ENCODE measurements at regions not wholly inside any gene's neighbourhood (a gene's known extent, or its start where the extent isn't known, plus 50 kb on each side); places are given as distances from the start of the nearest gene placed in this dataset.

DNA sequence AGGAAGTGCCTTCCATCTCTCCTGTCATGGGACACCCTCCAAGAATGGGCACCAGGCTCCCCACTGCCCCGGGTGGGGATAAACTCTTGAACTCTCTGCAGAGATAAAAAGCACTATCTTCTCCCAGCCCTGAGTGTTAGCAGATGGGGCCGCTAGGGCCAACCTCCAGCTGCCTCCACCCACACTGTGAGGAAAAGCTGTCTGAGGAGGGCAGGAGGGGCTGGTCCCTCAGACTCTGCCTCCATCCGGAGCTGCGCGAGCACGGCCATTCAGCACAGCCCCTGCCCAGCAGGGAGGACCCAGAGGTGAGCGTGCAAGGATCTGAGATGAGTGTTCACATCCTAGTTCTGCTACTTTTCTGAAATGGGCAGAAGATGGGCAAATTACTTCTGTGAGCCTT lies 51.8 kb upstream of the TRABD2B start:
- DNase-seq (ENCODE audit: low read depth): no peak
- TF ChIP-seq, protein P1, sequence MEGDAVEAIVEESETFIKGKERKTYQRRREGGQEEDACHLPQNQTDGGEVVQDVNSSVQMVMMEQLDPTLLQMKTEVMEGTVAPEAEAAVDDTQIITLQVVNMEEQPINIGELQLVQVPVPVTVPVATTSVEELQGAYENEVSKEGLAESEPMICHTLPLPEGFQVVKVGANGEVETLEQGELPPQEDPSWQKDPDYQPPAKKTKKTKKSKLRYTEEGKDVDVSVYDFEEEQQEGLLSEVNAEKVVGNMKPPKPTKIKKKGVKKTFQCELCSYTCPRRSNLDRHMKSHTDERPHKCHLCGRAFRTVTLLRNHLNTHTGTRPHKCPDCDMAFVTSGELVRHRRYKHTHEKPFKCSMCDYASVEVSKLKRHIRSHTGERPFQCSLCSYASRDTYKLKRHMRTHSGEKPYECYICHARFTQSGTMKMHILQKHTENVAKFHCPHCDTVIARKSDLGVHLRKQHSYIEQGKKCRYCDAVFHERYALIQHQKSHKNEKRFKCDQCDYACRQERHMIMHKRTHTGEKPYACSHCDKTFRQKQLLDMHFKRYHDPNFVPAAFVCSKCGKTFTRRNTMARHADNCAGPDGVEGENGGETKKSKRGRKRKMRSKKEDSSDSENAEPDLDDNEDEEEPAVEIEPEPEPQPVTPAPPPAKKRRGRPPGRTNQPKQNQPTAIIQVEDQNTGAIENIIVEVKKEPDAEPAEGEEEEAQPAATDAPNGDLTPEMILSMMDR (conservative IDR thresholded peaks at IDR 0.05; ENCODE audit: low read depth, low read length): no peak
- no peak overlapping the region for H3K4me3 ChIP-seq (ENCODE audit: low read depth, low read length)

DNA sequence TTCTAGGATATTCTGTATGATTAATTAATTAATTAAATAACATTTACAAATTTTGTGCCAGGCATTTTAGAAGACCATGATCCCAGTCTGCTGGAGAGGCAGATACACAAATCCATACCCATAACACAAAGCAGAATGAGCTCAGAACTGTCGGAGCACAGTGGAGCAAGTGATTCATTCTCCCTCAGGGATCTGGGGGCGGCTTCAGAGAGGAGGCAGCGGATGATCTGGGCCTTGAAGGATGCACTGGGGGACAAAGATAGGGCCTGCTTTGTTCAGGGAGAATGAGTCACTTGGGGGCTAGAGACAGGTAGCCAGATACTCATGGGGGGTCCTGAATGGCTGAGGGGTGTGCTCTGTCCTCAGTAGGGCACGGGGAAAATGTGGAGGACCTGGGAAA lies 50.9 kb upstream of the TRABD2B start:
- DNase-seq (ENCODE audit: low read depth): no peak
- no peak overlapping the region for H3K4me3 ChIP-seq (ENCODE audit: low read depth, low read length)
- TF ChIP-seq, protein P1 (conservative IDR thresholded peaks at IDR 0.05; ENCODE audit: low read depth, low read length): no peak

DNA sequence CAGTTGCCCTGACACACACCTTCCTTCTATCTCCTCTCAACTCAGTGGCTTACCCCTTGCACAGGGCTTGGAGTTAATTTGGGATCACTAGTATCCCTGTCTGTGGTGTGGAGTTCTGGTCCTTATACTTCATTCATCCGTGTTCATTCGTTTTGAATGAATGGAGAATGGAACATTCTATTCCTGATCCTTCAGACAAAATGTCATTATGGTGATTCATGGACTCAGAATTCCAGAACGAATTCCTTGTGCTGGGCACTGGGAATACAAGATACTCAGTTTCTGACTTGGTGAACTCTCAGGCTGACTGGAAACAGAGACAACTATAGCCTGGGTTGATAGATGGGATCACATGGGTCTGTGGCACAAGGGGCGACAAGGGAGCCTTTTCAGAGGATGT lies 49.9 kb upstream of the TRABD2B start:
- H3K4me3 ChIP-seq (ENCODE audit: low read depth, low read length): no peak overlapping the region
- TF ChIP-seq, protein P1 (conservative IDR thresholded peaks at IDR 0.05; ENCODE audit: low read depth, low read length): no peak
- no peak for DNase-seq (ENCODE audit: low read depth)
